ENCODE measurements at regions not wholly inside any gene's neighbourhood (a gene's known extent, or its start where the extent isn't known, plus 50 kb on each side); places are given as distances from the start of the nearest gene placed in this dataset.
"Not testable (repeated sequence)": the region's sequence is repeated elsewhere in the genome, so short reads cannot be mapped to it uniquely, and the experiment has no call there.

DNA sequence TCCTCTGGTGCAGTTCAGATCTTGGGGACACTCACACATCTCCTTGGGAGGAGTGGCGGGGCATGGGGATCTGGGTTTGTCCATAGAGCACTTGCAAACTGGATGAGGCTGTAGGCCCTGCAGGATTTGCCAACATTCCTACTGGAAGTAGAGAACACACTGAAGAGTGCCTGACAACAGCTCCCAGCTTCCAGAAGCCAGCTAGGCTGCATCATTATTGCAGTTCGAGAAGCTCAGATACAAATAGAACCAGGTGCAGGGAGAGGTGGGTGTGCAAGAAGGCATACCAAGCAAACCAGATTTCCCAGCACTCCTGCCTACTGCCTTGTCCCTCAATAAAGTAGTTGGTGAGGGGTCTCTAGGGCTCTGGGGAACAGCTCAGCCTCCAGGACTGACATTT lies 52.5 kb downstream of the RHOB start:
- TF ChIP-seq POLR2A (IDR thresholded peaks at IDR 0.05; ENCODE audit: low read depth, low read length) (no peak), TAF1 (IDR thresholded peaks at IDR 0.05; ENCODE audit: borderline replicate concordance, low read depth, low read length) (no peak), POLR2AphosphoS5 (IDR thresholded peaks at IDR 0.05; ENCODE audit: low read depth, low read length) (no peak)
- DNase-seq (ENCODE audit: insufficient read length), result no peak
- no peak for FAIRE-seq

DNA sequence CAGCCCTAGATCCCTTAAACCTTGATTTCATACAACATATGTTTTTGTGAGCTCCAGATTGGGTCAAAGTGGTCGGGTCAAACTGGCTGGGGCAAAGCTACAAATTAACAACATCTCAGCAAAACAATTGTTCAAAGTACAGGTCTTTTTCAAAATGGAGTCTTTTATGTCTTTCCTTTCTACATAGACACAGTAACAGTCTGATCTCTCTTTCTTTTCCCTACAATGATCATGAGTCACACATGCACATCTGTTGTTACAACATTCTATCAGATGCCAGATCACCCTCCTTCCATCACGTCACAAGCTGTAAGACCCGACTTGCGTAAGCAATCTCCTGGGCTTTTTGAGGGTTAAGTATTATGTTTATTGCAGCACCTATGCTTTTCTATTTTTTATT lies 55.1 kb downstream of the RHOB start:
- no peak for DNase-seq (ENCODE audit: insufficient read length)
- no peak for FAIRE-seq
- TF ChIP-seq POLR2AphosphoS5 (IDR thresholded peaks at IDR 0.05; ENCODE audit: low read depth, low read length) (no peak), POLR2A (IDR thresholded peaks at IDR 0.05; ENCODE audit: low read depth, low read length) (no peak), TAF1 (IDR thresholded peaks at IDR 0.05; ENCODE audit: borderline replicate concordance, low read depth, low read length) (no peak)

DNA sequence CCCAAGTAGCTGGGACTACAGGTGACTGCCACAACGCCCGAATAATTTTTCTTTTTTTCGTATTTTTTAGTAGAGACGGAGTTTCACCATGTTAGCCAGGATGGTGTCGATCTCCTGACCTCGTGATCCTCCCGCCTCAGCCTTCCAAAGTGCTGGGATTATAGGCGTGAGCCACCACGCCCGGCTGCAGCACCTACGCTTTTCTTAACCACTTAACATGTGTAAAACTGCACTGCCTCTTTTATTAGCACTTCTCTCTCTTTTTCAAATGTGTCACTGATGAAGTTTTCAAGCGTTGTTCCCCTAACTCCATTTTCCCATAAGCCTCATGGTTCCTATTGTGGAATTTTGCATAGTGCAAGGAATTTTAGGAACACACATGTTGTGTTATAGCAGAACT lies 55.6 kb downstream of the RHOB start:
- FAIRE-seq; DNase-seq (ENCODE audit: insufficient read length): not testable (repeated sequence)

DNA sequence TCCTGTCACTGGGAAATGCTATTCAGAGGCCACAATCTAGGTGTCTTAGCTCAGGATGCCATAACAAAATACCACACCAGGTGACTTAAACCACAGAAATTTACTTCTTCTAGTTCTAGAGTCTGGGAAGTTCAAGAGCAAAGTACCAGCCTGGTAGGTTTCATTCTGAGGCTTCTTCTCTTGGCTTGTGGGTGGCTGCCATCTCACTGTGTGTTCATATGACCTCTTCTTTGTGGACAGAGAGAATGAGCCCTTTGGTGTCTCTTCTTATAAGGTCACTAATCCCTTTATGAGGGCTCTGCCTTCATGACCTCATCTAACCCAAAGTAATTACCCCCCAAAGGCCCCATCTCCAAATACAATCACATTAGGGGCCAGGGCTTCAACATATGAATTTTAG lies 57.3 kb downstream of the RHOB start:
- no peak for DNase-seq (ENCODE audit: insufficient read length)
- TF ChIP-seq POLR2AphosphoS5 (IDR thresholded peaks at IDR 0.05; ENCODE audit: low read depth, low read length) (no peak), POLR2A (IDR thresholded peaks at IDR 0.05; ENCODE audit: low read depth, low read length) (no peak), TAF1 (IDR thresholded peaks at IDR 0.05; ENCODE audit: borderline replicate concordance, low read depth, low read length) (no peak)
- FAIRE-seq, result no peak

DNA sequence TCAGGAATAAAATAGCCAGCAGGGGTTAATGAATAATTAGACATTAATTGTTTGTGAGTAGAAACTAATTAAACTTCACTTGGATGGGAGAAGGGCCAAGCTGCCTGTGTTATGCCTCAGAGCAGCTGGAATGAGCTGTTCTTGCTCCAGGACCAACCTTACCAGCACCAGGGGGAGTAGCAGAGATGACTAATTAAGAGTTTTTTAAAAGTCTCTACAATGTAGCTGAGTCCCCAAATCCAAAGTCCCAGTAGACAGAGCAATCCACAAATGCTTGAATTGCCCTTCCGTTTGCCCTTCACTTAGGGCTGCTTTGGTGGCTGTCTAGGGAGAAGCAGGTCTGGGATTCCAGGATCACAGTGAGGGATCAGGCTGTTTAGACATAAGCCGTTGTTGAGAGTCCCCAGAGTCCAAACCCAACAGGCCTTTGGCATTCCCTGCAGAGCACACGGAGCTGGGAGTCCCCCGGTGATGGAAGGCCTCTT lies 59.4 kb downstream of the RHOB start:
- DNase-seq (ENCODE audit: insufficient read length), result no peak
- FAIRE-seq, result no peak
- TF ChIP-seq POLR2A (IDR thresholded peaks at IDR 0.05; ENCODE audit: low read depth, low read length), result no peak
- no peak for TF ChIP-seq POLR2AphosphoS5 (IDR thresholded peaks at IDR 0.05; ENCODE audit: low read depth, low read length)
- no peak for TF ChIP-seq TAF1 (IDR thresholded peaks at IDR 0.05; ENCODE audit: borderline replicate concordance, low read depth, low read length)

DNA sequence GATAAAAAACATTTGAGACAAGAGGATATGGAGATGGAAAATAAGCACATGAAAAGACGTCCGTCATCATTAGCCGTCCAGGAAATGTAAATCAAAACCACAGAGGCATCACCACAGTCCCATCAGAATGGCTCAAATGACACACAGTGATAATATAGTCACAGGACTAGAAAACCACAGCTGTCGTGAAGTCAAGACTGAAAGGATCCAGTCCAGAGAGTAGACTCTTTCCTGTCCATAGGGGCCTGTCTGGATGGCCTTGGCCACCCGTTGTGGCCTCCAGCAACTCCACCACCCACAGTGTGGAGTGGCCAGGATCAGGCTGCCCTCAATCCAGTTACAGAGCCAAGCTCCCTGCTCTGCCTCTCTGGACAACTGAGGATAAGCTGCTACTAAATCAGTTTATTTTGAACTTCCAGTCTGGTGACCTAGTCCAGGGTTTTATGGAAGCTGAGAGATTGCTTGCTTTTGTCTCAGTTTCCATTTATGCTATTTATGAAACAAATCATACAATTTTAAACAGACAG lies 60.4 kb downstream of the RHOB start:
- no peak for TF ChIP-seq TAF1 (IDR thresholded peaks at IDR 0.05; ENCODE audit: borderline replicate concordance, low read depth, low read length)
- FAIRE-seq (peak; percentile 74), DNase-seq (ENCODE audit: insufficient read length) (no peak)

DNA sequence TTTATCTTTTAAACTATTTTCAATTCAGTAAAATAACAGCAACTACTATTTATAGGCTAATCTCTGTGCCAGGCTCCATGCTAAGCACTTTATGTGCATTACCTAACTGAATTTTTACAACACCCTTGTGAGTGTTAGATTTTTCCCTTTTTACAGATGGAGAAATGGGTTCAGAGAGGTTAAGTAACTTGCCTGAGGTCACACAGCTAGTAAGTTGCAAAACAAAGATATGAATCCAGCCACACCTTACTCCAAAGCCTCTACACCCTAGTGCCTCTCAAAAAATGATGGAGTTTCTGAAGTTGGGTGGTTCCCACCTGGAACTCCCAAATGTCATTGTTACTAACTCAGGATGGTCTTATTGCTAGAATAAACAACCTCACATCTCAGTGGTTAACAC lies 60.8 kb downstream of the RHOB start:
- TF ChIP-seq POLR2A (IDR thresholded peaks at IDR 0.05; ENCODE audit: low read depth, low read length) (no peak), POLR2AphosphoS5 (IDR thresholded peaks at IDR 0.05; ENCODE audit: low read depth, low read length) (no peak), TAF1 (IDR thresholded peaks at IDR 0.05; ENCODE audit: borderline replicate concordance, low read depth, low read length) (no peak)
- DNase-seq (ENCODE audit: insufficient read length) (no peak), FAIRE-seq (no peak)

DNA sequence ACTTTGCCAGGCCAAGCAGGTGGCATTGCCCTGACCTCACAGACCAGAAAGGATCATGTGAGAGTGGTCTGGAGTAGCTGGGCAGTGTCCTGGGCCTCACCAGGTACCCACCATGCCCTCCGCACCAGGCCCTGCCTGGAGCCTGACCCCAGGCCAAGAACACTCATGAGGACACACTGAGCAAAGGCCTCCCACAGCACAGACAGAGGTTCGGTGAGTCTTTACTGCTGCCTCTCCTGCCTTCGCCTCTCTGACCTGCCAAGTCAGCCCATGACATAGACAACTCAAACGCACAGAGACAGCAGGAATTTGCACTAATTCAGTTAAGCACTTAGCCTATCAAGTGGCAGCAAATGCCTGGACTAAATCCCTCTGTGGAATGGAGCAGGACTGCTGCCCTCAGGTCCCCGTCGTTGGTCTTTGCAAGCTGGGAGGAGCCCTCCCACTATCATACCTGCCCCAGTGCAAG lies 62.5 kb downstream of the RHOB start:
- FAIRE-seq (no peak), DNase-seq (ENCODE audit: insufficient read length) (no peak)
- no peak for TF ChIP-seq POLR2A (IDR thresholded peaks at IDR 0.05; ENCODE audit: low read depth, low read length)
- no peak for TF ChIP-seq TAF1 (IDR thresholded peaks at IDR 0.05; ENCODE audit: borderline replicate concordance, low read depth, low read length)
- no peak for TF ChIP-seq POLR2AphosphoS5 (IDR thresholded peaks at IDR 0.05; ENCODE audit: low read depth, low read length)

DNA sequence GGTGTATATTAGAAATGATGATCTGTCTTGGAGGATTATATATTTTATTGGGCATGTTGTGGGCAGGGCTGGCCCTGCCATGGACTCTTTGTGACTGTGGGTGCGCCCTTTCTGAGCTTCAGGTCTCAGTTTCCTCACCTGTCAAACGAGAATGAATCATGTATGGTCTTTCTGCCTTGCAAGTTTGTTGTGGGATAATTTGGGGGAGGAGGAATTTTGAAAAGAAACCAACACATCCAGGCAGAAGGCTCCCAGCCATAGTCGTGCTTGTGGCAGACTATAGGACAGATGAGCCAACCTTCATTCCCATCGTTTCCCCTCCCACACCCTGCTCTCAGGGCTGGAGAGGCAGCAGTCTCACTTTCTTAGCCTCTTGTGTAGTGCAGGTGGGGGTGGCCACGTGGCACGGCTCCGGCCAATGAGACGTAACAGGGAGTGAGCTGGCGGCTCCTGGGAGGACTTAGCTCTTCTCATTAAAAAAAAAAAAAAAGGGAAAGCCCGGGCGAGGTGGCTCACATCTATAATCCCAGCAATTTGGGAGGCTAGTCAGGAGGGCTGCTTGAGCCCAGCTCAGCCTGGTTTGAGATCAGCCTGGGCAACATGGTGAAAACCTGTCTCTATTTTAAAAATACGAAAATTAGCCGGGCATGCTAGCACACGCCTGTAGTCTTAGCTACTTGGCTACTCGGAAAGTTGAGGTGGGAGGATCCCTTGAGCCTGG lies 63.1 kb downstream of the RHOB start:
- FAIRE-seq (no peak), DNase-seq (ENCODE audit: insufficient read length) (no peak)
- TF ChIP-seq POLR2A (IDR thresholded peaks at IDR 0.05; ENCODE audit: low read depth, low read length), result no peak
- TF ChIP-seq POLR2AphosphoS5 (IDR thresholded peaks at IDR 0.05; ENCODE audit: low read depth, low read length), result no peak
- no peak for TF ChIP-seq TAF1 (IDR thresholded peaks at IDR 0.05; ENCODE audit: borderline replicate concordance, low read depth, low read length)

DNA sequence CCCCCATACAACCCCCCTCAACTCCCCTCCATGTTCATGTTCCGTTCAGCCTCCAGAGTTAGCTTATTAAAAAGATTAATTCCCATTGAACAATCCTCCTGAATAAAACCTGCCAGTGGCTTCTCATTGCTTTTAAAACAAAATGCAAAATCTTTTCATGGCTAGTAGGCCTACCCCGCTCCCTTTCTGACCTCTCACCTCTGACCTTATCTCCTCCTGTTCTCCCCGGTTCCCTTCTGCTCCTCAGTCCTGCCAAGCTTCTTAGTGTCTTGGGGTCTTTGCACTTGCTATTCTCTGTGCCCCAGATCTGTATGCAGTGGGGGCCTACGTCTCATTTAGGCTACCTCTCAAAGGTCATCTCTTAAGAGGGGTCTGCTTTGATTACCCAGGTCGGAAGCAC lies 64.3 kb downstream of the RHOB start:
- TF ChIP-seq POLR2AphosphoS5 (IDR thresholded peaks at IDR 0.05; ENCODE audit: low read depth, low read length) (no peak), POLR2A (IDR thresholded peaks at IDR 0.05; ENCODE audit: low read depth, low read length) (no peak), TAF1 (IDR thresholded peaks at IDR 0.05; ENCODE audit: borderline replicate concordance, low read depth, low read length) (no peak)
- no peak for DNase-seq (ENCODE audit: insufficient read length)
- FAIRE-seq, result no peak

DNA sequence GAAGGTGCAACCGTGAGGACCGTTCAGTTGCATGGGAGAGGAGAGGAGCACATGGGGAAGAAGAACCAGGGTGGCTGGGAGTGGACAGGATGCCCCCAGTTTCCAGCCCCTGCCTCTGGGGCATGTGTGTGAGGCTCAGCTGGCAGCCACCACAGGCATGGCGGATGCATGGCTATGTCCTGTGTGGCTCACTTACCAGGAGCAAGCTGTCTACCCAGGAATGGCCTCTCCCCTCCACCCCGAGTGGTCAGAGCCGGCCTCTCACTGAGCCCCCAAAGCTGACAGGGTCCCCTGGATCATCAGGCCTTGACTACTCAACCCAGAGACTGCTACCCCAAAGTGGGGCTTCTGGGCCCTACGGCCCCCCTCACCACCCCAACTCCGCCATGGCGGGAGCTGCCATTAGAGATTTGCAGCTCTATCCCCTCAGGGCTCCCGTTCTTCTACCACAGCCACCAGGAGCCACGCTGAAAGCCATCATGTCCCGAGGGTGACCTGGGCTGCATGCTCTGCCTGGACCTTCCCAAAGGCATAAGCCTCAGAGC lies 65.3 kb downstream of the RHOB start:
- no peak for DNase-seq (ENCODE audit: insufficient read length)
- FAIRE-seq, result no peak
- no peak for TF ChIP-seq POLR2A (IDR thresholded peaks at IDR 0.05; ENCODE audit: low read depth, low read length)
- no peak for TF ChIP-seq POLR2AphosphoS5 (IDR thresholded peaks at IDR 0.05; ENCODE audit: low read depth, low read length)
- no peak for TF ChIP-seq TAF1 (IDR thresholded peaks at IDR 0.05; ENCODE audit: borderline replicate concordance, low read depth, low read length)

DNA sequence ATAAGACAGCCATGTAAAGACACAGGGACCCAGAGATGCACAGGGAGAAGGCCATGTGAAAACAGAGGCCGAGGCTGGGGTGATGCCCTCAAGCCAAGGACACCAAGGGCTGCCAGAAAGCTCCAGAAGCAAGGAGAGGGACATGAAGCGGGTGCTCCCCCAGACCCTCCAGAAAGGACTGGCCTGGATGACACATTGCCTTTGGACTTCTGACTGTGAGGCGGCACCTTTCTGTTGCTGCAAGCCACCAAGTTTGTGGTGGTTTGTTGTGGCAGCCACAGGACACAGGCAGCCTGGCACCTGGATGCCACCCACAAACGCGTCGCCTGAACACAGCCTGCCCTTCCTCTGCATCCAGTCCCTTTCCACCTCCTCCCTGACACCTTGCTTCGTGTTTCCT lies 67.1 kb downstream of the RHOB start:
- FAIRE-seq (no peak), DNase-seq (ENCODE audit: insufficient read length) (no peak)
- TF ChIP-seq POLR2AphosphoS5 (IDR thresholded peaks at IDR 0.05; ENCODE audit: low read depth, low read length) (no peak), TAF1 (IDR thresholded peaks at IDR 0.05; ENCODE audit: borderline replicate concordance, low read depth, low read length) (no peak), POLR2A (IDR thresholded peaks at IDR 0.05; ENCODE audit: low read depth, low read length) (no peak)

All from GM12892 (cell line).